Fibroblast of pulmonary artery (primary cell): ENCODE measurements at regions not wholly inside any gene's neighbourhood (a gene's known extent, or its start where the extent isn't known, plus 50 kb on each side); places are given as distances from the start of the nearest gene placed in this dataset.
"Not testable (repeated sequence)": the region's sequence is repeated elsewhere in the genome, so short reads cannot be mapped to it uniquely, and the experiment has no call there.

Experiments
- DNase-seq: peaks from one replicate; pipeline ENCODE4 v3.0.0-alpha.2; 2010; ENCODE audit warnings: low read depth
- H3K4me3 ChIP-seq: replicated peaks from 2 replicates; pipeline ENCODE4 v1.5.1; 2011; ENCODE audit warnings: low read depth, mild to moderate bottlenecking, control low read depth, low read length, moderate library complexity
- TF ChIP-seq, protein P1 (sequence below): IDR thresholded peaks from 2 replicates; pipeline ENCODE4 v1.5.1; 2011; ENCODE audit warnings: mild to moderate bottlenecking, control low read depth, low read length, inconsistent platforms; ENCODE audit errors: missing control alignments

DNA sequence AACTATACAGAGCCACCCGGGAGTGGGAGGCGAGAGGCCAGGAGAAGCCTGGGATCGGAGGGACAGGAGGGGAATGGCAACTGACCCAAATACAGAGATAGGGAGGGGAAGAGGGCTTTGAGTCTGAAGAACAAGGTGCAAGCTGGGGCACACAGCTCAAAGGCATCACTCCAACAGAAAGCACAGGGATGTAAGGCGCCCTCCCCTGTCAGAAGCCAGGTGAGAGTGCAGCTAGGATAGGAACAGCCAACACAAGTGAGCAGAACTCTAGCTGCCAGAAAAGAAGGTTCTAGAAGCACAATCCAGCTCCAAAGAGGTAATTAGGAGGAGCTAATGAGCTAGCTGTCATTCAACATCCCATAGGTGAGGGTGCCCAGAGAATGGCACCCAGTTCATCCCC, 232.2 kb downstream of the DHX15 start:
- TF ChIP-seq, protein P1, sequence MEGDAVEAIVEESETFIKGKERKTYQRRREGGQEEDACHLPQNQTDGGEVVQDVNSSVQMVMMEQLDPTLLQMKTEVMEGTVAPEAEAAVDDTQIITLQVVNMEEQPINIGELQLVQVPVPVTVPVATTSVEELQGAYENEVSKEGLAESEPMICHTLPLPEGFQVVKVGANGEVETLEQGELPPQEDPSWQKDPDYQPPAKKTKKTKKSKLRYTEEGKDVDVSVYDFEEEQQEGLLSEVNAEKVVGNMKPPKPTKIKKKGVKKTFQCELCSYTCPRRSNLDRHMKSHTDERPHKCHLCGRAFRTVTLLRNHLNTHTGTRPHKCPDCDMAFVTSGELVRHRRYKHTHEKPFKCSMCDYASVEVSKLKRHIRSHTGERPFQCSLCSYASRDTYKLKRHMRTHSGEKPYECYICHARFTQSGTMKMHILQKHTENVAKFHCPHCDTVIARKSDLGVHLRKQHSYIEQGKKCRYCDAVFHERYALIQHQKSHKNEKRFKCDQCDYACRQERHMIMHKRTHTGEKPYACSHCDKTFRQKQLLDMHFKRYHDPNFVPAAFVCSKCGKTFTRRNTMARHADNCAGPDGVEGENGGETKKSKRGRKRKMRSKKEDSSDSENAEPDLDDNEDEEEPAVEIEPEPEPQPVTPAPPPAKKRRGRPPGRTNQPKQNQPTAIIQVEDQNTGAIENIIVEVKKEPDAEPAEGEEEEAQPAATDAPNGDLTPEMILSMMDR, result no peak
- DNase-seq, result no peak

DNA sequence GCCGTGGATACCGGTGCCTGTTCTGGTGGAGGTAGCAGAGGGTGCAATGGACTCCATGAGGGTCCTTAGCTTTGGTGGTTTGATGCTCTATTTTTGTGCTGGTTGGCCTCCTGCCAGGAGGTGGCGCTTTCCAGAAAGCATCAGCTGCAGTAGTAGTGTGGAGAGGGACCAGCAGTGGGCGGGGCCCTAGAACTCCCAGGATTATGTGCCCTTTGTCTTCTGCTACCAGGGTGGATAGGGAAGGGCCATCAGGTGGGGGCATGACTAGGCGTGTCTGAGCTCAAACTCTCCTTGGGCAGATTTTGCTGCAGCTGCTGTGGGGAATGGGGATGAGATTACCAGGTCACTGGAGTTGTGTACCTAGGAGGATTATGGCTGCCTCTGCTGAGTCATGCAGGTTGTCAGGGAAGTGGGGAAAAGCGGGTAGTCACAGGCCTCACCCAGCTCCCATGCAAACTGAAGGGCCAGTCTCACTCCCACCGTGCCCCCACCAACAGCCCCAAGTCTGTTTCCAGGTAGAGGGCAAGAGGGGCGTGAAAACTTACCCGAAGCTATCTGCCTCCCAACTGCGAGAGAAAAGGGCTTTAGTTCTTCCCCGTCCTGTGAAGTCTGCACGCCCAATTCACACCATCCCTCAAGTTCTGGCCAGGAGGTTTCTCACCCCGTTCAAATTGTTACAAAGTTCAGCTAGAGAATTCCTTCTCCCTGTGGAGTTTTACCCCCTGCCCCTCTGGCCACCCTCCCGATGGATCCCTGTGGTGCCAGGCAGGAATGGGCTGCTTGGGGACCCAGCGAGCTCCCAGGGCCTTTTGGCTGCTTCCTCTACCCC, 235.0 kb downstream of the DHX15 start:
- not testable (repeated sequence) for DNase-seq, H3K4me3 ChIP-seq

More for the DNA sequence above, 232.2 kb downstream of the DHX15 start:
- H3K4me3 ChIP-seq, result no peak overlapping the region

DNA sequence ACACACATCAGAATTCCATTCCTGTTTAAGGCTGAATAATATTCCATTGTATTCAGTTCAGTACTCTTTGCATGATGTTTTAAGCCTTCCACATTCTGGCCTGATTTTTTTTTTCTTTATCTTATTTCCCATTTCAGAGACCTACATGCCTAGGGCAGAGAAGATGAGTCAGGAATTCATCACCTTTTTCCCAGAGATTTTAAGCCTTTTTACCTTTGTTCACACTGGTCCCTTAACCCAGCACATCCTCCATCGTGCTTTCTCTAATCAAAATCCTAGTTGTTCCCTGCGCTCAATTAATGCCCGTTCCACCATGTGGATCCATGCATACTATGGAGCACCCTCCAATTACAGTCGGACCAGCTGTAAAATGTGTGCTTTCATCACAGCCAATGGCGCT, 245.1 kb downstream of the DHX15 start:
- DNase-seq, result no peak
- TF ChIP-seq, protein P1, result no peak

DNA sequence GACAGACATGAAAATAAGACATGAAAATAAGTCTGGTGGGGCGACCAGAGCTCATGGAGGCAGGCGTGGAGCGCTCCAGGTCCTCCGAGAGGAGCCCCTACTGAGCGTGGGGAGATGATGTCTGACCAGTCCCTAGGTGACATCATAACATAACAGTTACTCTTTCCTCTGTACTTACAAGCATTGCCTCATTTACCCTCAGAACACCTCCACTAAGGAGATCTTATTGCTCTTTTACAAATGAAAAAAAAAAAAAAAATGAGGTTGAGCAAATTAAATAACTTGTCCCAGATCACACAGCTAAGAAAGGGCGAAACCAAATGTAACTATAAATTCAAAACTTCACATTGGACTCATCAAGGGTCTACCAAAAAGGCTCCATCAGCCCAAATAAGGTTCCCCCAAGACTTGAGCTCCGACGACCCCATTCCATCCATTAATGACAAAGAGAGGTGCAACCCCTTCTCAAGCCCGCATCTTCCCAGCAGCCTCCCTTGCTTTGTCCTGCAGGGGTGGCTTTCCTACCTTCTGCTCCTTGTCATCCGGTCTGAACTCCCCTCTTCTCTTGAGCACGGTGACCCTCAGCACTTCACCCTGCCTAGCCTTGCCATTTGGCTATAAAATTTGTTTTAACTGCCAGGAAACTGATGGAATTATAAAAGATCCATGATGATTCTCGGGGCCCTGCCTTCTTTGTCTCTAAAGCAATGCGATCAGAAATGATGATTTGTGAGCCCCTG, 246.7 kb downstream of the DHX15 start:
- no peak for DNase-seq
- no peak overlapping the region for H3K4me3 ChIP-seq
- TF ChIP-seq, protein P1, result no peak

More for the DNA sequence above, 245.1 kb downstream of the DHX15 start:
- no peak overlapping the region for H3K4me3 ChIP-seq

DNA sequence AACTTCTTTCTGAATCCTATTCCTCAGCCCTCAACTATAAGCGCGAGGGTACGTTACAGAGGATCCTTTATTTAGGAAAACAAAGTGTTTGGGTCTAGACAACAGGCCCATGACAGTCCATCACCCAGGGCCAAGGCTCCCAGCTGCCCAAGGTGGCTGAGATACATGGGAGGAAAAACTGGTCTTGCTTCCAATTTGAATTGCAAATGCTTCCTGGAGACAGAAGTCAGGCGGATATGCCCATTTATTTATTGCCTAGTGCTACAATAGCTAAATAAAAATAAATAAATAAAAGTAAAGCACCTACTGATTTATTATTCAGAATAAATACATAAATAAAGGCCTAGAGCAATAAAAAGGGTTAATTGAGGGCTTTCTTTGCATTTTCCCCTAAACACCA, 248.7 kb downstream of the DHX15 start:
- H3K4me3 ChIP-seq, result no peak overlapping the region
- DNase-seq, result no peak
- TF ChIP-seq, protein P1, result no peak

DNA sequence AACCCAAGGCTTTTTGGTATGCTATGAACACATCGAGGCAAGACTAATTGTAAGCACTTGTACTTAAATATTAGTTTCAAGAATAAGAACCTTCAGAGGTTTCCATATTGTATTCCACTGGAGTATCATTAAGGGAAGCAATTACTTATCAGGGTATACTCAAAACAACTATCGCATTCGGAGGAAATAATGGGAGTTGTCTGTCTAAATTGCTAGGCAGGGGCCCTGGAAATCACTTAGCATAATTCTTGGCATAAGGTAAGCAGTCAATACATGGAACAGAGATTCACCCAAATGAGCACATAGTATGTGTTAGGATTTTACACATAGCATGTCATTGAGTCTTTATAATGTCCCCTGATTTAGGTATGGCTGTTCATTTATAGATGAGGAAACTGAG, 249.4 kb downstream of the DHX15 start:
- no peak for DNase-seq
- no peak overlapping the region for H3K4me3 ChIP-seq
- TF ChIP-seq, protein P1, result no peak

DNA sequence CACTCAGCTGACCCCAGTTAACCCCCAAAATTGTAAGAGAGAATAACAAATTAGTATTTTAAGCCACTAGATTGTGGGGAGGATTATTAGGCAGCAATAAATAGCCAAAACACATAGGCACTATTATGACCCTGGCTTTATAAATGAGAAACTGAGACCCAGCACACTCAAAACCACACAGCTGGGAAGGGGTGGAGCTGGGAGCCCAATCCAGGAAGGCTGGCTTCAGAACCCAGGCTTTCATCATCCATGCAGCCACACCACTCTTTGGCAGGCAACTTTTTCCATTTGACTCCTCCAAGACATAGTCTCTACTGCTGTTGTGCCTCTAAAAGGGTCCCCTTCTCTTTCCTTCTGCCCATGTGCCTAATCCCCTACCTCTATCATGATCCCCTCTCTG, 253.8 kb downstream of the DHX15 start:
- TF ChIP-seq, protein P1, result no peak
- no peak for DNase-seq
- H3K4me3 ChIP-seq, result no peak overlapping the region
